ENCODE measurements at regions not wholly inside any gene's neighbourhood (a gene's known extent, or its start where the extent isn't known, plus 50 kb on each side); places are given as distances from the start of the nearest gene placed in this dataset.
"Not testable (repeated sequence)": the region's sequence is repeated elsewhere in the genome, so short reads cannot be mapped to it uniquely, and the experiment has no call there.

GRCh38 chr6:165844232-165844631, 181.2 kb upstream of the PDE10A start:
- DNase-seq = no peak

- no peak for DNase-seq
Measured at GRCh38 chr6:165843568-165844113, 180.6 kb upstream of the PDE10A start.

DNA sequence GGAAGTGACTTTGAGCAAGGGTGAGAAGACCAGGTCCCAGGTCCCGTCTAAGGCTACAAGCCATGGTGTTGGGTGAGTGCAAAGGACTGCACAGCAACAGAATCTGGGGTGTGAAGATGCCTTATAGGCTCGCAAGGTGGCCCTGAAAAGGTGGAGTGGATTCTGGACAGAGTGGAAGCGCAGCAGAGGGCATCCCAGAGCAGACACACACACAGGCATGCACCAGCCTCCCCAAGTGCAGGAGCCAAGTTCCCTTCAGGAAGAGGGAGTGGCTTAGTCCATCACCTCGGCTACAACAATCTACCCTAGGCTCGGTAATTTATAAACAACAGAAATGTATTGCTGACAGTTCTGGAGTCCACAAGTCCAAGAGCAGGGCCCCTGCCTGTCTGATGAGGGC, 180.1 kb upstream of the PDE10A start:
- no peak for DNase-seq

DNA sequence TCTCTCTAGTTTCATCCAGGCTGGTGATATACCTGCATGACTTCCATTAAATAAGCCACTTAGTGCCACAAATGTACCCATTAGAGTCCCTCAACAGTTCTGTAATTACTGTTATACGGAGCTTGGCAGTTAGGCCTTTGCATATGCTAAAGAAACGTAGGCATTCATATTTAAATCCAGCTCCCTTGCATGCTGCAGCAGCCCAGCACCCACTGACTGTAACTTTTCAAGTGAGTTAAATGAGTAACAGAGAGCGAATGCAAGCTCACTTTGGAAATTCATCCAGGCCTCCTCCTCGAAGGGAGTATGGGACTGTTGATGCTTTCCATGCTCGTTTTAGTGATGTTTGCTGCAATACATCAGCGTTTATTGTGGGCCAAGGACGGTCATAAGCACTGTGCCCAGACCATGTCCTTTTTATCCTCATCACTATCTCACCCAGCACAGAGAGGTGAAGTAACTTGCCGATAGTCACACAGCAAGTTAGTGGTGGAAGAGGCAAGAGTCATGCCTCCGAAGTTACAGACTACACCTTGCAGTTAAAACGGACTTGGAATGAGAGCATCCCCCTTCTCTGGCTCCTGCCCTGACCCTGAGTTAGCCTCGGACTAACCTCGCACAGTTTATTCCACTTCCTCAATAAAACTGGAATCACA, 179.4 kb upstream of the PDE10A start:
- DNase-seq = no peak

DNA sequence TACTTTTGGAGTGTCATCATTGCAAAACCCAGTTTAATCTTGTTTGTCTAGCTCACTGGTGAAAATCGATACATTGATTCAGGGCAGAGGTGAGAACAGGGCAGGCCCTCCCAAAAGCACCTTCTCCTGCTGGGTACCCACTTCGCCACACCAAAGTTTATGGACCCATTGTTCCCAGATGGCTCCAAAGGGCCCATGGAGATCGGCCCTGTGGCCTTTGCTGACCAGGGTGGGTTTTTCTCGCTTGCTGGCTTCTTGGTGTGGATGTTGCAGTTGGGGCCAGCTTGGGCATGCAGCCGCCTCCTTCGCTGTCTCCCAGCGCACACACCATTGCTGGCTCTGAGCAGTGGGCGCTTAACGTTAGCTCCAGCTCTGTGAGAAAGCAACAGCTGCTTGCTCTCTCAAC, 178.1 kb upstream of the PDE10A start:
- DNase-seq = no peak

DNA sequence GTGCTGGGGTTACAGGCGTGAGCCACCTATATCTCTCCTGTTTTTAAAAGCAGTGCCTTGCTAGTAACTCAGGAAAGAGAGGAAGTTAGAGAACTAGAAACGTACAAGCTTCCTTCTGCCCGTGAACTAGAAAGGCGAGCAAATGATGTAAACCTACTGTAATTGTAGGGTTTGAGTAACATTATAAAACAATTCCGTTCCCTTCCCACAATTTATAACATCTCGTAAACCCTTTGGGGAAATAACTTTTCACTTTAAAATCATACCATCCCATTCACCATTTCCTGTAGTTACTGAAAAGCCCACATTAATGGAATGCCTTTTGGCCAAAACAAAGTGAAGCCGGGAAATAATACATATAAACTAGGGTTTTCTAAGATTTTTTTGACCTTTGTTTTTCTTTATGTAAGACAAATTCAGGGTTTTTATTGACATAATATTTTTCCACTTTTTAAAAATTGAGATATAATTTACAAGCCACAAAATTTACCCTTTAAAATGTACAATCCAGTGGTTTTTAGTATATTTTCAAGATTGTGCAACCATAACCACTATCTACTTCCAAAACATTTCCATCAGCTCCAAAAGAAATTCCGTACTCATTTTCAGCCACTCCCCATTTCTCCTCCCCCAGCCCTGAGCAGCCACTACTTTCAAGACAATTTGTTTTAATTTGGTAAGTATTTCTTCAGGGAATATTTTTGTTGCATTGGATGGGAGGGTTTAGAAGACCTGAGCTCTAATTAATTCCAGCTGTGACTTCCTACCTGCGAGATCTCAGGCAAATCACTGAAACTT, 175.1 kb upstream of the PDE10A start:
- no peak for DNase-seq

DNA sequence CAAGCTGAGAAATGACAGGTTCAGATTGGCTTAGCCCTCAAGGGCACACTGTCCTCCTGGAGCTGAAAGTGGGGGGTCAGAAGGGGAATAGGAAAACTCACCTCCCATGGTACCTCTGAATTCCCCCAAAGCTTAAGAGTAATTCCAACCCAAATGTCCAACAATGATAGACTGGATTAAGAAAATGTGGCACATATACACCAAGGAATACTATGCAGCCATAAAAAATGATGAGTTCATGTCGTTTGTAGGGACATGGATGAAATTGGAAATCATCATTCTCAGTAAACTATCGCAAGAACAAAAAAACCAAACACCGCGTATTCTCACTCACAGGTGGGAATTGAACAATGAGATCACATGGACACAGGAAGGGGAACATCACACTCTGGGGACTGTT, 173.6 kb upstream of the PDE10A start:
- not testable (repeated sequence) for DNase-seq

DNA sequence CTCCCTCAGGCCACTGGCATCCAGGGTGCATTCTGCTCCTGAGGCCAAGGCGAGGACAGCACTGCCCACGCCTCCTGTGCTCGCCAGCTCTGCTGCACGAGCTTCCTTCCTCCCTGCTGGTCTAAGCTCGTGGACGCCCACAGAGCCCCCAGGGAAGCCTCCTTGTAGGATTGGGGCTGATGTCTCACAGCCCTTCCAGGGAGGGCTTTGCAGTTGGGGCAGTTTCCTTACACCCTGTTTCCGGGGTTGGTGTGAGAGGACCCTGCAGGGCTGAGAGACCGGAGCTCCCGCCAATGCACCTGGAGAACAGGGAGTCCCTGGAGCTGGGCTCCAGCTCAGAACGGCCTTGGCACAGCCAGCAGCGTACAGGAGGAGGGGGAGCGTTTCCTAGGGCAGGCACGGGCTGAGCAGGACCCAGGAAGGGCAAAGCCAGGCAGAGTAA, 172.4 kb upstream of the PDE10A start:
- no peak for DNase-seq

DNA sequence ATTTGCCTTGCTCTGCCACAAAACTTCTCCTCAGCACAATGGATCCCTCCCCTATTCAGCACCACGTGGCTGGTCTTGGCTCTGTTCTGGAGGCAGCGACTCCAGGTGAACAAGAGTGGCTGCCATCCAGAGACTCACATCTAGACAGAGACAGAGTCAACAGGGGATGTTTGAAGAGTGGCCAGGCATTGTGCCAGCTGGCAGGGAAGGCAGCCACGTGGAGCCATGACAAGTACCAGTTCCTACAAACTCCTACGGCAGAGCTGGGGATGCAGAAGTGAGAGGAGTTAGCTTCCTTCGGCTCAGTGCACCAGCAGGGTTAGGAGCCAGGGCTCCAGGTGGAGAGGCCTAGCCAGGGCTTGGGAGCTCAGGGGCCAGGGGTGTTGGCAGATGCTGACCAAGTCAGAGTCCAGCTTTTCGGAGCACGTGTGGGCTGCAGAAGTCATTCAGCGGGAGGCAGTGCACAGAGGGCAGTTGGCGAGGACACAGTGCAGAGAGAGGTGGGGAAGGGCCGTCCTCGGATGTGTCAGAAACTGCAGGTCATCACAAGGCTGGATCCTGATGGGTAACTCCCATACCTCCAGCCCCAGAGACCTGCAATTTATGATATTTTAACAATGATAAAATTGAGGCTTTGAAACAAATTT, 171.7 kb upstream of the PDE10A start:
- DNase-seq = no peak

DNA sequence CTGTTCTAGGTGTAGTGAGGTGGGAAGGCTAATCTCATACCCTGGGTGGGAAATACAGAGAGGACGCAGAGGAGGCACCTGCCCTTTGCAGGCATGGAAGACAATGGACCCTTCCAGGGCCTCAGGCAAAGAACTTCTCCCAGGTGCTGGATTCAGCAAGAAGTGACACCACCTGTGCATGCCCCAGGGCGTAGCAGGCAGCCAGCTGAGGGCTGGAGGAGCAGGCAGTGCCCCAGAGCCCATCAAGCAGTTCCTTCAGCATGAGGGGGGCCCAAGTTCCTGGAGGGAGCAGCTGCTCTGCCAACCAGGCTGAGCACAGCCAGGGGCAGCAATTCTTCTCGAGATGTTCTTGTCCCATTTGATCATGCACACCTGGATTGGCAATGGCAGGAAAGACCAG, 170.3 kb upstream of the PDE10A start:
- DNase-seq = no peak

- DNase-seq = no peak
Measured at GRCh38 chr6:165831812-165832510, 168.9 kb upstream of the PDE10A start.

- no peak for DNase-seq
Measured at GRCh38 chr6:165830761-165831160, 167.7 kb upstream of the PDE10A start.

DNA sequence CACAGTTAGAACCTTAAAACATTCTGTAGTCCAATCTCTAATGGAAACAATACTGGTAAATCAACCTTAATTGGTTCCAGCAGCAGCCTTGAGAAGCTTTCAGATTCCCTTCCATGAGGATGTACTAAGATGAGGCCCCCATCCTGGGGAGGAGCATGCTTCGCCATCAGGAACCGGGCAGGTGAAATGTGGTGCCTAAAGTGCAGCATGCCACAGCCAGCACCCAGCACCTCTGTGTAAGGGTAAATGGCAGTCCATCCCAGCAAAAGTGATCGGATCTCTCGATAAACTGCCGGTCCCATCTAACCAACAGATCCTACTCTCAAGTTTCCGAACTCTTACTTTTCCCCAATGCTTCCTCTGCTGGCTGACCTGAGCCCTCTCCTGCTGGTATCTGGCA, 166.3 kb upstream of the PDE10A start:
- DNase-seq = no peak

DNA sequence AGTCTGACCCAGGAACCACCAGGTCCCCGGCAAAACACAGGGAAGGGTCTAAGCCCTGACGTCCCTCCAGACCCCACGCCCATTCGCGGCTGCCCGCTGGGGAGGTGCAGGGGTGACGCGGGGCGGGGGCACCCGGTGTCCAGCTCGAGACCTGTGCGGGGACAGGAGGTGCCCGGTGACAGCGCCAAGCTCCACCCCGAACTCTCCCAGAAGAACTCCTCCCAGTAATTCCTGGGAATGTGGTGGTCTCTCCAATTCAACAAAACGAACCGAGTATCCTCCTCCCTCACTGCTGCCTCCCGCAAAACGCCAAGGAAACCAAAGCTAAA, 164.1 kb upstream of the PDE10A start:
- DNase-seq = no peak

GRCh38 chr6:165826487-165827189, 163.6 kb upstream of the PDE10A start:
- DNase-seq = no peak

- DNase-seq = no peak
Measured at GRCh38 chr6:165825256-165825815, 162.3 kb upstream of the PDE10A start.

- no peak for DNase-seq
Measured at GRCh38 chr6:165823609-165824326, 160.7 kb upstream of the PDE10A start.

- DNase-seq = no peak
Measured at GRCh38 chr6:165822501-165822900, 159.5 kb upstream of the PDE10A start.

- no peak for DNase-seq
Measured at GRCh38 chr6:165821754-165822153, 158.7 kb upstream of the PDE10A start.

- no peak for DNase-seq
Measured at GRCh38 chr6:165820934-165821333, 157.9 kb upstream of the PDE10A start.

DNA sequence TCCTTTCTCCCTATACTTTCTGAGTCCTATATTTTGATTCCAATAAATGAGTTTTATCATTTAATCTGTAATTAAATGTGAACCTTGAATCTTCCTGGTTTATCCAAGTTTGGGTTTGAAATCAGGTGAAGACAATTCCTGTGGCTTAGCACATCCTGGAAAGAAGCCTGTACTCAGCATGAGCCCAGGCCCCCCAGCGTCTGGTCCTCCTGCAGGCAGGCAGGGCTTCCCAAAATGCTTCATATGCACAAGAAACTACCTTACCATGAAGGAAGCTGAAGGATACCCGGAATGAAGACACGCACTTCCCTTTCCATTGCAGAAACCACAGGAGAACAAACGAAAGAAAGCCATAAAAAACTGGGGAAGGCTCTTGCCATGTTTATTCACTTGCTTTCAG, 157.4 kb upstream of the PDE10A start:
- DNase-seq = no peak

Data from fibroblast of skin of scalp (primary cell).